HUES48 (cell line): ENCODE measurements at regions not wholly inside any gene's neighbourhood (a gene's known extent, or its start where the extent isn't known, plus 50 kb on each side); places are given as distances from the start of the nearest gene placed in this dataset.
"Not testable (repeated sequence)": the region's sequence is repeated elsewhere in the genome, so short reads cannot be mapped to it uniquely, and the experiment has no call there.

ENCODE experiments used
- H3K27ac ChIP-seq: one replicate; pipeline ENCODE4 v1.7.0; 2013; ENCODE audit warnings: low read depth, low read length, inconsistent platforms
- H3K27me3 ChIP-seq: 2 replicates; pipeline ENCODE4 v1.6.1; 2013; ENCODE audit warnings: mild to moderate bottlenecking, low read length; ENCODE audit not compliant: control insufficient read depth, insufficient read depth
- H3K36me3 ChIP-seq: 2 replicates; pipeline ENCODE4 v1.6.1; 2013; ENCODE audit warnings: low read length; ENCODE audit not compliant: control insufficient read depth, insufficient read depth
- H3K4me1 ChIP-seq: 2 replicates; pipeline ENCODE4 v1.6.1; 2013; ENCODE audit warnings: mild to moderate bottlenecking, low read length; ENCODE audit not compliant: control insufficient read depth, insufficient read depth
- H3K4me3 ChIP-seq: 2 replicates; pipeline ENCODE4 v1.5.1; 2013; ENCODE audit warnings: mild to moderate bottlenecking, low read depth, low read length
- H3K9ac ChIP-seq: 2 replicates; pipeline ENCODE4 v1.6.1; 2013; ENCODE audit warnings: mild to moderate bottlenecking, low read depth, low read length, moderate library complexity
- H3K9me3 ChIP-seq: 2 replicates; pipeline ENCODE4 v1.6.1; 2013; ENCODE audit warnings: low read length; ENCODE audit not compliant: control insufficient read depth, insufficient read depth

DNA sequence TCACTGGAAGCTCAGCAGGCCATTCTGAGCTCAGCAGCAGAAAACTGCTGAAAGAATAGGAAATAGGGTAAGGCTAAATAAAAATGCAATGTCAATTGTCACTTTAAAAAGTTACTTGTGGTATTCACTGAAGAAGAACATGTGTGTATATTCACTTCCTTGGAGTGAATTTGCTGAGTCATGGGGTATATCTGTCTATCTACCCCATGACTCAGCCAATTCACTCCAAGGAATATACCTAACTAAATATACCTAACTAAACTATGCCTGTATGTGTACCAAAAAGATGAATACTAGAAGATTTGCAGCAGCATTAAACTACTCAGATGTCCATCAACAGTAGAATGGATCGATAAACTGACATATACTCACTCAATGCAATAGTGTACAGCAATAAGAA lies 69.5 kb upstream of the KCNAB1 start:
- Histone ChIP-seq H3K4me1 (no peaks in the 10 kb centered on the region; the same call in 1 of the 2 replicates), H3K27ac (no peak overlapping the region), H3K9me3 (peaks cover 13% of the 10 kb centered on the region), H3K4me3 (no peak overlapping the region), H3K9ac (no peak overlapping the region), H3K27me3 (no peaks in the 10 kb centered on the region), H3K36me3 (no peaks in the 10 kb centered on the region)

DNA sequence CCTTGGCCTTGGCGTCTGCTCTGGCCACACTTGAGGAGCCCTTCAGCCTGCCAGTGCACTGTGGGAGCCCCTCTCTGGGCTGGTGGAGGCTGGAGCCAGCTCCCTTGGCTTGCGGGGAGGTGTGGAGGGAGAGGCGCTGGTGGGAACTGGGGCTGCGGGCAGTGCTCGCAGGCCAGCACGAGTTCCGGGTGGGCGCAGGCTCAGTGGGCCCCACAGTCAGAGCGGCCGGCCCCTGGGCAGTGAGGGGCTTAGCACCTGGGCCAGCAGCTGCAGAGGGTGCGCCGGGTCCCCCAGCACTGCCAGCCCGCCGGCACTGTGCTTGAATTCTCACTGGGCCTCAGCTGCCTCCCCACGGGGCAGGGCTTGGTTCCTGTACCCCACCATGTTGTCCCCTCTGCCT lies 68.7 kb upstream of the KCNAB1 start:
- H3K4me3 ChIP-seq, result no peak overlapping the region
- H3K36me3 ChIP-seq, result no peaks in the 10 kb centered on the region
- H3K4me1 ChIP-seq, result no peaks in the 10 kb centered on the region
- H3K27me3 ChIP-seq, result no peaks in the 10 kb centered on the region
- H3K9me3 ChIP-seq, result peaks cover 13% of the 10 kb centered on the region
- no peak overlapping the region for H3K27ac ChIP-seq
- no peak overlapping the region for H3K9ac ChIP-seq

DNA sequence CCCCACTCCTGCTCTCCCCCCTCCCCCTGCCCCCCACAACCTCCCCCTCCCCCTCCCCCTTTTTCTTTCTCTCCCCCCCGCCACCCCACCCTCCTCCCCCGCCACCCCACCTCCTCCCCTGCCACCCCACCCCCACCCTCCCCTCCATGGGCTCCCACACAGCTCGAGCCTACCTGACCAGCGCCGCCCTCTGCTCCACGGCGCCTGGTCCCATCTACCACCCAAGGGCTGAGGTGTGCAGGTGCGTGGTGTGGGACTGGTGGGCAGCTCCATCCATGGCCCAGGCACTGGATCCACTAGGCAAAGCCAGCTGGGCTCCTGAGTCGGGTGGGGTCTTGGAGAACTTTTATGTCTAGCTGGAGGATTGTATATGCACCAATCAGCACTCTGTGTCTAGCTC lies 68.3 kb upstream of the KCNAB1 start:
- H3K4me3 ChIP-seq, result no peak overlapping the region
- no peaks in the 10 kb centered on the region for H3K27me3 ChIP-seq
- H3K9ac ChIP-seq, result no peak overlapping the region
- no peaks in the 10 kb centered on the region for H3K36me3 ChIP-seq
- no peak overlapping the region for H3K27ac ChIP-seq
- H3K9me3 ChIP-seq, result peaks cover 13% of the 10 kb centered on the region
- no peaks in the 10 kb centered on the region for H3K4me1 ChIP-seq

DNA sequence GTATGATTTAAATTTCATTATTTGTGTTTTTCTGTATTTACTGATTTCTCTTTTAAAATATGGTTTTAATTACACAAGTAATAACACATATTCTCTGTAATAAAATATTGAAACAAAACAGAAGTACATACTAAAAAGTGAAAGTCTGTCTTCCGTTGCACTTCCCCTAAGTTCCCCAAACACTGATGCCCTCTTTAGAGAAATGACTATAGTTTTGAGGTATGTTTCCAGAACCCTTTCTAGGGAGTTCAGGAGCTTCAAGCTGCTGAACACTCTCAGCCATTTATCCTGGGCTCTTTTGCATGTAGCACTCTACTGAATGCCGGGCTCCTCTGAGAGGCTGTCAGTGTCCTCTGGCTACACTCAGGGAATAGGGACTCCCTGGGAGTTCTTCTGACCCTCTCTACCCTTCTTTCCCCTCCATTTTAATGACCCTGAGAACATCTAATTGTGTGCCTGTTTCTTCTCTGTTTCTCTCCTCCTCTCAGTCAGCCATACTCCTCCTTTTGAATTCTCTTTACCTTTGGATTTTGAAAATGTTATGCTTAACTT lies 60.4 kb upstream of the KCNAB1 start:
- no peak overlapping the region for H3K27ac ChIP-seq
- H3K4me1 ChIP-seq, result 0 out of 2 replicates have a peak, but pooled peaks cover 3% of the 10 kb centered on the region
- H3K4me3 ChIP-seq, result no peak overlapping the region
- H3K9ac ChIP-seq, result no peak overlapping the region
- H3K27me3 ChIP-seq, result no peaks in the 10 kb centered on the region
- no peaks in the 10 kb centered on the region for H3K36me3 ChIP-seq
- H3K9me3 ChIP-seq, result no peaks in the 10 kb centered on the region

DNA sequence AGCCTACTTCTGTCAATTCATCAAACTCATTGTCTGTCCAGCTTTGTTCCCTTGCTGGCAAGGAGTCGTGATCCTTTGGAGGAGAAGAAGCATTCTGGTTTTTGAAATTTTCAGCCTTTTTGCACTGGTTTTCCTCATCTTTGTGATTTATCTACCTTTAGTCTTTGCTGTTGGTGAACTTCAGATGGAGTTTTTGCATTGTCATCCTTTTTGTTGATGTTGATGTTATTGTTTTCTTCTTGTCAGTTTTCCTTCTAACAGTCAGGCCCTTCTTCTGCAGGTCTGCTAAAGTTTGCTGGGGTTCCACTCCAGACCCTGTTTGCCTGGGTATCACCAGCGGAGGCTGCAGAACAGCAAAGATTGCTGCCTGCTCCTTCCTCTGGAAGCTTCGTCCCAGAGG lies 52.2 kb upstream of the KCNAB1 start:
- H3K9ac ChIP-seq, H3K27me3 ChIP-seq, H3K4me1 ChIP-seq, H3K4me3 ChIP-seq, H3K27ac ChIP-seq, H3K9me3 ChIP-seq, H3K36me3 ChIP-seq: not testable (repeated sequence)

DNA sequence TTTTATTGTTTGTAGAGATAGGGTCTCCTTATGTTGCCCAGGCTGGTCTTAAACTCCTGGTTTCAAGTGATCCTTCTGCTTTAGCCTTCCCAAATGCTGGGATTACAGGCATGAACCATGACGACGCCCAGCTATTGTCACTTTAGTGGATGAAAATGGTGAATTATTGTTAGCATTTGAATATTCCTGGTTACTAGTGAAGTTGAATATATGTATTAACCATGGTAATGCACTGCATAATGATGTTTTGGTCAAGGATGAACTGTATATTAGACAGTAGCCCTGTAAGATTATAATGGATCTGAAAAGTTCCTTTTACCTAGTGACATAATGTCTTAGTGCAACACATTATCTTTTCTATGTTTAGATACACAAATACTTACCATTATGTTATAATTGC lies 50.4 kb upstream of the KCNAB1 start:
- Histone ChIP-seq H3K4me3 (no peak overlapping the region), H3K27ac (no peak overlapping the region), H3K27me3 (no peaks in the 10 kb centered on the region), H3K9me3 (no peaks in the 10 kb centered on the region), H3K36me3 (no peaks in the 10 kb centered on the region), H3K9ac (no peak overlapping the region), H3K4me1 (no peaks in the 10 kb centered on the region)
